NOMO-1 treated with dmso at 0.1 percent for 144 hours (cell line): ENCODE measurements at regions not wholly inside any gene's neighbourhood (a gene's known extent, or its start where the extent isn't known, plus 50 kb on each side); places are given as distances from the start of the nearest gene placed in this dataset.

Experiments used
- DNase-seq: peaks from one replicate; lab custom pipeline; 2025; ENCODE audit not compliant: unreplicated experiment; lab: John Stamatoyannopoulos, UW

- no peak for DNase-seq
Observed at GRCh38 chr11:134781380-134781866, 369.4 kb upstream of the B3GAT1 start.

- no peak for DNase-seq
Observed at GRCh38 chr11:134780486-134781147, 368.6 kb upstream of the B3GAT1 start.

DNA sequence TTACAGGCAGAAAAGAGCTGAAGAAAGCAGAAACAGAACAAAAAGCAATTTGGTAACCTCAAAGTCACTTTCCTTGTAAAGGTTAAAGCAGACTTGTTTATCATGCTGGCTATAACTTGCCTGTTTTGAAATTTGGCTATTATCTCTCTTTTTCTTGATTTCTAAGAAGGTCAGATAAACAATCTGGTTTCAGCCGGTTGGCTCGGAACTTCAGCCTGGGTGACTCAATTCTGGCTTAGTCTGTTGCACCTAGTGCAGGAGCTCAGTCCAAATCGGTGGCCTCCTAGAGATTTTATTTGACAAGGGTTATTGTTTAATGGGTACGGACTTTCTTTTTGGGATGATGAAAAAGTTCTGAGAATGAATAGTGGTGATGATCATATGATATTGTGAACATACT is 367.1 kb upstream of the B3GAT1 start:
- no peak for DNase-seq

DNA sequence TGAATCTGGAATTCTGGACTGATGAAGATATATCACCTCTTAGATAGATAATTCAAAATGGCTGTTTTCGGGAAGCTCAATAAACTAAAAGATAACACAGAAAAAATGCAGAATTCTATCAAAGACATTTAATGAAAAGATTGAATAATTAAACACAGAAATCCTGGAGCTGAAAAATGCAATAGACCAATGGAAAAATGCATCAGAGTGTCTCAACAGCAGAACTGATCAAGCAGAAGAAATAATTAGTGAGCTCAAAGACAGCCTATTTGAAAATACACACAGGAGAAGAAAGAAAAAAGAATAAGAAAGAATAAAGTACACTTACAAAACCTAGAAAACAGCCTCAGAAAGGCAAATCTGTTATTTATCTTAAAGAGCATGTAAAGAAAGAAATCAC is 356.4 kb upstream of the B3GAT1 start:
- DNase-seq = no peak

GRCh38 chr11:134765565-134765964 is 353.5 kb upstream of the B3GAT1 start:
- no peak for DNase-seq

DNA sequence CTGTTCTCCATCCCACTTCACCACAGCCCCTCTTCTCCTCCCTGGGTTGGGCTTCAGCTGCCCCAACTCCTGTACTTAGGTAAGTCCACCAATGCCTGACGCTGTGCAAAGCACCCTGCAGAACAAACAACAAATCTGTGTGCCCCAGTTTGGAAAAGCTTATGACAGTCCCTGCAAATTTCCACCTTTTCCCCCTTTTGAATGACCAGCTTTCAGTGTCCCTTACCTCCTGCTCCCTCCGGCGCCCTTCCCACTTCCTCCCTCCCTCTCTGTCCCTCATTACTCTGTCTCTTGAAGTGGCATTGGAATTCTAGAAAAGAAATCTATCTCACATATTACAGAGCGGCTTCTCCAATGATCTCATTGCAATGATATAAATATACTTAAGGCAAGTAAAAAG is 352.9 kb upstream of the B3GAT1 start:
- DNase-seq = no peak

GRCh38 chr11:134764367-134764766 is 352.3 kb upstream of the B3GAT1 start:
- DNase-seq = no peak

GRCh38 chr11:134763030-134763388 is 351.0 kb upstream of the B3GAT1 start:
- no peak for DNase-seq

- DNase-seq = no peak
Observed at GRCh38 chr11:134762248-134763029, 350.4 kb upstream of the B3GAT1 start.

- DNase-seq = no peak
Observed at GRCh38 chr11:134761926-134762247, 349.8 kb upstream of the B3GAT1 start.

DNA sequence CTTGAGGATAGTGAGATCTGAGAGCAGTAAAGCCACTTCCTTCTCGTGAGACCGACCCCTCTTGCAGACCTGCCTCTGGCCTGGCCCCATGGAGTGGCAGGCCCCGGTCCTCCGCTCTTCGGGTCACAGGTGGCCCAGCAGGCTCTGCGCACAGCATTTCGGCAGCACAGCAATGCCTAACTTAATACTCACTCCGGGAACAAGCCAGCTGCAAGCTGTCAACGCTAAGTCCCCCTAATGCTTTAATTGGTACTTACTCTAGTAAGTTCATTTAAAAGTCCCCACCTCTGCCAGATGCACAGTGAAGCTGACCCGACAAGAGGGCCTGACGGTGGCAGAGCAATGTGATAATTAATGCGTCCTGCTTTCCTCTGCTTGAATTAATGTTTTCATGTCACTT is 349.3 kb upstream of the B3GAT1 start:
- DNase-seq = no peak

DNA sequence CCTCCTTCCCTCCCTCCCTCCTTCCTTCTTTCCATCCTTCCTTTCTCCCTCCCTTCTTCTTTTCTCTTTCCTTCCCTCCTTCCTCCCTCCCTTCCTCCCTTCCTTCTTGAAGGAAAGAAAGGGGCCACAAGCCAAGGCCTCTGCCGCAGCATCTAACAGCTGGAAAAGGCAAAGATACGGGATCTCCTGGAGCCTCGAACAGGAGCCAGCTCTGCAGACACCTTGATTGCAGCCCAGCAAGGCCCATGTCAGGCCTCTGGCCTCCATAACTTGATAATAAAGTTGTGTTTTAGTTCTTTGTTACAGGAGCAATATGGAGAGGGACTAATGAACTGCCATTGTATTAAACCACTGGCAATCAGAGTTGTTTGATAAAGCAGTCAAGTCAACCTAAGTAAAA is 348.9 kb upstream of the B3GAT1 start:
- no peak for DNase-seq

DNA sequence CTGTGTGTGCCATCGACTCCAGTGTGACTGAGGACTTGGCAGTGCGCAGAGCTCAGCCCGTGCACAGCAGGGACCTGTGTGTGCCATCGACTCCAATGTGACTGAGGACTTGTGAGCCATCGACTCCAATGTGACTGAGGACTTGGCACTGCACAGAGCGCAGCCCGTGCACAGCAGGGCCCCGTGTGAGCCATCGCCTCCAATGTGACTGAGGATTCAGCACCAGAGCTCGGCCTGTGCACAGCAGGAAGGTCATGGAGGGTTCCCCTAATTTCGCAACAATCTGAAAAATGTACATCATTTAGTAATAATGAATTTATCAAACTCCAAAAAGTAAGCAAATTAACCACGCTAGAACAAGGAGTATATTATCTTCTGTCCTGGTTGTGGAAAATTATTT is 348.3 kb upstream of the B3GAT1 start:
- DNase-seq = no peak

GRCh38 chr11:134759855-134760254 is 347.8 kb upstream of the B3GAT1 start:
- DNase-seq = no peak

DNA sequence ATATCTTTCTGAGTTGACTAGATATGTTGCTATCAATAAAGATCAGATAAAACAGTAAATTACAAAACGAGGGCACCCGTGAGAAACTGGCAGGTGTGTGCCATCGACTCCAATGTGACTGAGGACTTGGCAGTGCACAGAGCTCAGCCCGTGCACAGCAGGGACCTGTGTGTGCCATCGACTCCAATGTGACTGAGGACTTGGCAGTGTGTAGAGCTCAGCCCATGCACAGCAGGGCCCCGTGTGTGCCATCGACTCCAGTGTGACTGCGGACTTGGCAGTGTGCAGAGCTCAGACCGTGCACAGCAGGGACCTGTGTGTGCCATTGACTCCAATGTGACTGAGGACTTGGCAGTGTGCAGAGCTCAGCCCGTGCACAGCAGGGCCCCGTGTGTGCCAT is 347.2 kb upstream of the B3GAT1 start:
- no peak for DNase-seq

GRCh38 chr11:134758342-134758931 is 346.4 kb upstream of the B3GAT1 start:
- DNase-seq = no peak

DNA sequence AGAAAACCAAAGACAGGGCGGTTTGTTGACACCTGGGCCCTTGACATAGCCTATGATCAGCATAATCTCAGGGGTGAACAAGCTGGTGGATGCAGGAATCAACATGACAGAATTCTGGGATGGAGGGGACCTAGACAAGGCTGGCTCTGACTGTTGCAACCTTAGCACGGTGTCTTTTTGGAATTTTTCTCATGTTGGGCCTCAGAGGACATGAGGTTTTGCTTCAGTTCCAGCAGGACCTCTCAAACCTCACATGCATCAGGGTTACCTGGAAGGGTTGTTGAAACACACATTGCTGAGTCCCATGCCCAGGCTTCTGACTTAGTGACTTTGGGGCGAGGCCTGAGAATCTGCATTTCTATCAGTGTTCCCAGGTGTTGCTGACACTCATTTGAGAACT is 345.6 kb upstream of the B3GAT1 start:
- DNase-seq = no peak

- no peak for DNase-seq
Observed at GRCh38 chr11:134756811-134757540, 344.9 kb upstream of the B3GAT1 start.

DNA sequence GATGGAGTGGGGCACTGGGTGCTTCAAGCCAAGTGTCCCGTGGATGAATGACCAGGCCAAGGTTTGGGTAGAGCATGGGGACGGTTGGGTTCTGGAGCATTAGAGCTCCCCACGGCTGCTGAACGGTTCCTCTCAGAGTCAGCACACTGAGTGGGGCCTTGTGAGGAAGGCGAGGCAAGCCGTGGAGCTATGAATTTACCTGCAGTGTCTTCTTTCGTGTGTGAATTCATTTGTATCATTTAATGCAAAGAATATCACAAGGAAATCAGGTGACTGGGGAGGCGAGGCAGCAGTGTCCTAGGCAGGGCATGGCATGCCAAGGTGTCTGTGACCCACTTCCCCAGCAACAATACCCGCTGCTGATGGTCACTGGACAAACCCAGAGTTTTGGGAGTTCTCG is 343.5 kb upstream of the B3GAT1 start:
- no peak for DNase-seq

GRCh38 chr11:134754521-134755198 is 342.6 kb upstream of the B3GAT1 start:
- no peak for DNase-seq
